NCI-H2081 treated with DMSO at 0.1 percent for 48 hours (cell line): ENCODE measurements at regions not wholly inside any gene's neighbourhood (a gene's known extent, or its start where the extent isn't known, plus 50 kb on each side); places are given as distances from the start of the nearest gene placed in this dataset.

ENCODE experiments used
- DNase-seq: peaks from one replicate; lab custom pipeline; 2025; lab: John Stamatoyannopoulos, UW

DNA sequence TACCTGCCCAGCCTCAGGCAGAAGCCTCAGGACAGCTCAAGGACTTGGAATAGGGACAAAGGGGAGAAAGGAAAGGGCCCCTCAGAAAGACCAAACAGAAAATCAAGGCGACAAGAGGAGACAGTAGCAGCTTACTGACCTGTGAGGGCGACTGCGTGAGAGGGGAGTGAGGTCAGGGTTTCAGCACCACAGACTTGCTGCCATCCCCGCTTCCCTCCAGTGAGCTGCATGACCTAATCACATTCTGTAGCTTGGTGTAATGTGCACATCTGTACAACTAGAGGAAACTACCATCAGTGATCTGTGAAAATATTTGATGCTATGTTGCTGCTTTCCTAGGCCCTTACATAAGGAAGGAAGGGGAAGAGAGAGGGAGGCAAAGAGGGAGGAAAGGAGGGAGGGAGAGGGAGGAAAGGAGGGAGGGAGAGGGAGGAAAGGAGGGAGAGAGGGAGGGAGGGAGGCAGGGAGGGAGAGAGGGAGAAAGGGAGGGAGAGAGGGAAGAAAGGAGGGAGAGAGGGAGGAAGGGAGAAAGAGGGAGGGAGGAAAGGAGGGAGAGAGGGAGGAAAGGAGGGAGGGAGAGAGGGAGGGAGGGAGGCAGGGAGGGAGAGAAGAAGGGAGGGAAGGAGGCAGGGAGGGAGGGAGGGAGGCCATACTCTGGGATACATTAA, 404.9 kb upstream of the CDH5 start:
- no peak for DNase-seq

GRCh38 chr16:65959983-65960382, 406.5 kb upstream of the CDH5 start:
- DNase-seq: no peak

DNA sequence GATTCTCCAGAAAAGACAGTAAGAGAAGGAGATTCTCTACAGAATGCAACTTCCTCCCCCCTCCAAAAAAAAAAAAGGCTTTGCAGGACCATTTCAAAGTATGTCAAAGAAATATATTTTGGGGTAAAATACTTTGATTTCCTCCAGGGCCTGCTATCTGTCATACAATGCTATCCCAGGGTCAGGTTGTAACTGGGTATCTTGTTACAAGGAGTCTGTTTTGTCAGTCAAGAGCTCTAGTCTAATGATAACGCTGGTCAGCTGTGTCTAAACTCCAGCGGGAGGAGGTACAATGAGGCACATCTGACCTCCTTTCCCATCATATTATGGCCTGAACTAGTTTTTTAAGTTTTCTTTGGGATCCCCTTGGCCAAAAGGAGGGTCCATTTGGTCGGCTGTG, 408.4 kb upstream of the CDH5 start:
- DNase-seq: no peak

DNA sequence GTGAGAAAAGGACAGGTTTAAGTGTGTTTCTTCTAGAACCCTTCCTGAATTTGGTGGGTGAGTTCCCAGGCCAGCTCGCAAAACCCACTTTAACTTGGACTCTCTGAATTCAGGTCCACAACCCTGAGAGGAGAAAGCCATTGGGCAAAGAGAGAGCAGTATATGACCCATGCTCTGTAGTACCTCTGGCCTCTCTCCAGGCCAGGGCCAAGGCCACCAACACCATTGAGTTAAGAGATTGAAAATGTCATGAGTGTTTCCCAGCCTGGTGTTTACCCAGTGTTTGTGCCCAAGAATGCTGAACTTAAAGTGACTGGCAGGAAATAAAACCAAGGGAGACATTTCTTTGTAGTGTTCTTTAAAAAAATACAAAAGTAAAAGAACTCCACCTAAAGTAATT, 410.4 kb upstream of the CDH5 start:
- DNase-seq: no peak

- DNase-seq: no peak
These were observed 412.0 kb upstream of the CDH5 start for GRCh38 chr16:65954446-65954845.

- DNase-seq: no peak
These were observed 416.3 kb upstream of the CDH5 start for GRCh38 chr16:65950211-65950610.

GRCh38 chr16:65948361-65948760, 418.1 kb upstream of the CDH5 start:
- DNase-seq: no peak

- DNase-seq: no peak
These were observed 418.5 kb upstream of the CDH5 start for GRCh38 chr16:65947951-65948350.

DNA sequence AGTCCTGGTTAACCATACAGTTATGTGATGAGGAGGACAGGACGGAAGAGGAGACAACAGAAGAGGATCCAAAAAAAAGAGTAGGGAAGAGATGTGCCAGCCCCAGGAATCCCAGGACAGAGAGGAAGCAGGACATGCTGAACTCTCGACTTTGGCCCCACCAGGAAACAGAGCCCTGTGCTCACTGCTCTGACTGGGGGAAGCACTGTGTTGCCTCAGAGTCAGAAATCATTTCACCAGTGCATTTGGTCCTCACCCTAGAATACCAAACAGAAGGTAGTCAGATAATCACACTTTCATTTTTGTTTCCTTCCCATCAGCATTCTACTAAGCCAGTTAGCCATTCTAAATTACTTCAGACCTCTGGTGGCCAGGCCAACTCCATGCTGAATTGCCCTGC, 421.0 kb upstream of the CDH5 start:
- DNase-seq: no peak

- DNase-seq: no peak
These were observed 422.1 kb upstream of the CDH5 start for GRCh38 chr16:65944361-65944760.

DNA sequence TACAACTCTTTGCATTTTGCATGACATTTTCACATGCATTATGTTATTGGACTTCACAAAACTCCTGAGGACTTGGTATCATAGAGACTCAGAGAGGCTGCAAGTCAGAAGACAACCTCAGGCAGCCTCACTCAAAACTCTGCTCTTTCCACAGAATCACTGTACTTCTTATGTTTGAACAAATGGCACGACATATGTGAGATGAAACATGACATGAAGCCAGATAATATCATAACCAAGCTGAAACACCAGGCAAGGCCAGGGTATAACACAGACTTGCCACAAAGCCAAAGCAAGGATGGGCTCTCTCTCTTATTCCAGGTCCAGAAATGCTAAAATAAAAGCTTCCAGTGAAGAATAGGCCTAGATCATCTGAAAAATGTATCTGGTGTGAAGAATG, 425.8 kb upstream of the CDH5 start:
- no peak for DNase-seq

- no peak for DNase-seq
These were observed 428.4 kb upstream of the CDH5 start for GRCh38 chr16:65938083-65938482.

GRCh38 chr16:65937455-65937854, 429.0 kb upstream of the CDH5 start:
- DNase-seq: no peak

- no peak for DNase-seq
These were observed 430.4 kb upstream of the CDH5 start for GRCh38 chr16:65936096-65936495.

- no peak for DNase-seq
These were observed 432.0 kb upstream of the CDH5 start for GRCh38 chr16:65934443-65934842.

DNA sequence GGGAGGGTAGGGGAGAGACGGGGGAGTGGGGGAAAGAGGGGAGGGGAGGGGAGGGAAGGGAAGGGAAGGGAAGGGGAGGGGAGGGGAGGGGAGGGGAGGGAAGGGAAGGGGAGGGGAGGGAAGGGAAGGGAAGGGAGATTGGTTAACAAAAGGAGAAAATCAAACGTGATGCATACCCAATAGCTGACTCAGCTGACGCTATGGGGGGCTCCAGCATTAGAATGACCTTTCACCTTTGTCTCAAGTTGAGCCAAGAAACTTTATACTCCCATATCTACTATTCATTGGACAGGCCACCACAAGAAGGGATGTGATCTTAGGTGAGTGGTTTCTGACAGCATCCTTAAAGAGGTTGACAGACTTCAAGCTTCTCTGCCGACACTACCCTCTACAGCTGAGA, 432.8 kb upstream of the CDH5 start:
- no peak for DNase-seq

GRCh38 chr16:65932350-65933072, 434.0 kb upstream of the CDH5 start:
- no peak for DNase-seq

DNA sequence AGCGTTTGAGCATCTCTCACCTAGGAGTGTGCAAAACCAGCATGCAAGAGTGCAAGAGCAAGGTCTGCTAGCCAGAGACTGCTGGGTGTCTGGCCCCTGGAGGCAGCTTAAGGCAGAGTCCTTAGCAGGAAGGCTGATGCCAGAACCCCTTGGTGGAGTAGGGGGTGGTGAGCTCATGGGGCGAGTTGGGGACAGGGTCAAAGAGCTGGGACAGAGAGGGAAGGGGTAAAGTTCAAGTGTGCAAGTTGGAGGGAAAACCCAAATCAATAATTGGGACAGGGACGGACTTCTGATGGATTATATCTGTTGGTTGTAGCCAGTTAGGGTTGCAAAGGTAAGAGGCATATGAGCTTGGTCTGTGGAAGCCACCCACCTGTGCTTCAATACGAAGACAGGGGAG, 443.6 kb upstream of the CDH5 start:
- no peak for DNase-seq

GRCh38 chr16:65919986-65920376, 446.5 kb upstream of the CDH5 start:
- no peak for DNase-seq

GRCh38 chr16:65919145-65919985, 447.1 kb upstream of the CDH5 start:
- DNase-seq: no peak

DNA sequence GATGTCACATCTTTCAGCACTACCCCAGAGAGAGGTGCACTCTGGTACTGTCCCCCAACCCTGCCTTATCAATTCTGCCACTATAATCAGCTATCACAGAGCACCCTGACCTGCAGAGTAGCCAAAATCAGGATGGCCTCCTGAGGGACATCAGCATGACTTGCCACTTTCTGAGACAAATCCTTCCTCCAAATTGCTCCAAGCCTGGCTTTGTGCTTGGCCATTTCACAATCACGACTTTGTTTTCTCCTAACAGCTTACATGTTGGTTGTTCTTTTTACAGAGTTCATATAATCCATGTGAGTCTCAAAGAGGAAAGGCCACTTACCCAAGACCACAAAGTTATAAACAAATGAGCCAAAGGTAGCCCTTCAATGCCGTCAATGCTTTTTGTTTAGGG, 449.0 kb upstream of the CDH5 start:
- no peak for DNase-seq

GRCh38 chr16:65916995-65917394, 449.5 kb upstream of the CDH5 start:
- no peak for DNase-seq

GRCh38 chr16:65910291-65910690, 456.2 kb upstream of the CDH5 start:
- DNase-seq: no peak
